Left lung (tissue), 4 donors: ENCODE measurements at regions not wholly inside any gene's neighbourhood (a gene's known extent, or its start where the extent isn't known, plus 50 kb on each side); places are given as distances from the start of the nearest gene placed in this dataset.

Experiments used
- ATAC-seq: fragments of 200-7000 bp; cut with Tn5 transposase; one replicate; pipeline ENCODE4 v1.9.1; 2020; ENCODE audit warnings: moderate library complexity
- DNase-seq, 4 donors: peaks; one replicate each; pipeline ENCODE4 v3.0.0-alpha.2; 2013 to 2020
- H3K27ac ChIP-seq, 2 donors: fragments of 200-600 bp; sonication (generic) in 1 of 2; one replicate each; pipeline versions ENCODE4 v1.5.0 to v1.8.0; 2020 to 2021
- H3K27me3 ChIP-seq, 2 donors: fragments of 200-600 bp; sonication (generic) in 1 of 2; one replicate each; pipeline versions ENCODE4 v1.5.0 to v1.8.0; 2020 to 2021
- H3K36me3 ChIP-seq, 2 donors: fragments of 200-600 bp; sonication (generic) in 1 of 2; one replicate each; pipeline versions ENCODE4 v1.5.0 to v1.8.0; 2020 to 2021
- H3K4me1 ChIP-seq, 2 donors: fragments of 200-600 bp; one replicate each; pipeline ENCODE4 v1.8.0; 2021
- H3K4me3 ChIP-seq, 2 donors: fragments of 200-600 bp; sonication (generic) in 1 of 2; one replicate each; pipeline versions ENCODE4 v1.5.0 to v1.8.0; 2020 to 2021; ENCODE audit warnings: mild to moderate bottlenecking in 1 of 2
- H3K9me3 ChIP-seq, 2 donors: fragments of 200-600 bp; sonication (generic) in 1 of 2; one replicate each; pipeline versions ENCODE4 v1.5.0 to v1.8.0; 2020 to 2021
- CTCF ChIP-seq, 2 donors: fragments of 200-600 bp; sonication (generic) in 1 of 2; IDR thresholded peaks; one replicate each; pipeline versions ENCODE4 v1.5.0 to v1.8.0; 2021; ENCODE audit warnings: antibody characterized with exemption in 2 of 2
- intact Hi-C, 2 donors: fragments of 100-400 bp; cut with DNase I; formaldehyde crosslinking; loops; one replicate each; pipeline versions ENCODE4 v1.11.2 to v1.14.2; 2022
- donor health status: DM: no; HTN: yes; CAD: no.
- donor health status: DM: no; HTN: no; CAD: no.

DNA sequence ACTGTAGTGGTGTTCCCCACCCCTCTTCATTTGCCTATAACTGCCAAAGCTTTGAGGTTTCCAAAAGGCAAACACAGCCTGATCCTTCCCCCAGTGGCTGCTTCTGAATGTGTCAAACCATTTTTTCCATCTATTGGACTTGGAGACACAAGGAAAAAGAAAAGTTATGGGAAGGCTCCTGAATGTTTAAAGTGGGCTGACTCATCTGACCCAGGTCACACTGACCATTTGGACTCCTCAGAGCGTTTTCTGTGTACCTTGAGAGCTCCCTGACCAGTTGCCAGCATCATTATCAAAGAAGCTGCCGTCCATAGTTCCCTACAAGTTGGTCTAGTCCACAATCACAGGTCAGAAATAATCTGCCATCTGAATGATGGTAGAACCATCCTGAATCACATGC lies 123.4 kb upstream of the COL3A1 start:
- no peaks in the 10 kb centered on the region for H3K4me1 ChIP-seq
- H3K4me3 ChIP-seq: no peak overlapping the region
- no peaks in the 10 kb centered on the region for H3K36me3 ChIP-seq
- no peak overlapping the region for H3K27ac ChIP-seq
- no peak for DNase-seq
- no peak for ATAC-seq
- intact Hi-C loops: no loop called here
- H3K27me3 ChIP-seq: no peaks in the 10 kb centered on the region
- no peak for TF ChIP-seq CTCF (IDR thresholded peaks at IDR 0.05)
- no peaks in the 10 kb centered on the region for H3K9me3 ChIP-seq

- Histone ChIP-seq H3K36me3 (no peaks in the 10 kb centered on the region), H3K9me3 (no peaks in the 10 kb centered on the region), H3K4me3 (no peak overlapping the region), H3K27me3 (no peaks in the 10 kb centered on the region), H3K4me1 (no peaks in the 10 kb centered on the region), H3K27ac (no peak overlapping the region)
- DNase-seq (no peak), ATAC-seq (no peak)
- intact Hi-C loops: no loop called here
- no peak for TF ChIP-seq CTCF (IDR thresholded peaks at IDR 0.05)
Measured at GRCh38 chr2:188851311-188851710, 122.9 kb upstream of the COL3A1 start.

GRCh38 chr2:188851826-188852225 lies 122.3 kb upstream of the COL3A1 start:
- ATAC-seq (no peak), DNase-seq (no peak)
- Histone ChIP-seq H3K27me3 (no peaks in the 10 kb centered on the region), H3K36me3 (no peaks in the 10 kb centered on the region), H3K4me3 (no peak overlapping the region), H3K9me3 (no peaks in the 10 kb centered on the region), H3K27ac (no peak overlapping the region), H3K4me1 (no peaks in the 10 kb centered on the region)
- no peak for TF ChIP-seq CTCF (IDR thresholded peaks at IDR 0.05)
- intact Hi-C loops: no loop called here

DNA sequence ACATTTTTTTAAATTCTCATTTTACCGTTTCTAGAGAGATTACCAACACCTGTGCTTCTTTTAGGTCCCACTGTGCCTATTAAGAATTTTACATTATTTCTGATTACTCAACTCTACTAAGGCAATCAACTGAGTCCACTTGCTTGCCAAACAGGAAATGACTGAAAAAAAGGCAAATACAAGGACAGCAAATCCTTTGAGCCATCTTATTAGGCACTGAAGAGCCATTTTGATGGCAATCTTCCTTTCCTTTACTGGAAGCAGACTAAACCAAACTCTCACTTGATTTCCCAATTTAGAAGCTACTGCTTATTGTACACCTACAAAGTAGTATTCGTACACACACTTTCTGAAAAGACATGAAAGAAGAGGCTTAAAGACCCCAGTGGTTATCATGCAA lies 121.4 kb upstream of the COL3A1 start:
- H3K36me3 ChIP-seq: no peaks in the 10 kb centered on the region
- DNase-seq: peak in 1 of 4 donors; percentile 17
- H3K27ac ChIP-seq: peak overlapping the region in 1 of 2 donors; percentile 33
- H3K4me1 ChIP-seq: no peaks in the 10 kb centered on the region
- TF ChIP-seq CTCF (IDR thresholded peaks at IDR 0.05): no peak
- H3K4me3 ChIP-seq: no peak overlapping the region
- intact Hi-C loops: no loop called here
- no peaks in the 10 kb centered on the region for H3K27me3 ChIP-seq
- no peak for ATAC-seq
- H3K9me3 ChIP-seq: no peaks in the 10 kb centered on the region

- no peak for TF ChIP-seq CTCF (IDR thresholded peaks at IDR 0.05)
- Histone ChIP-seq H3K27me3 (no peaks in the 10 kb centered on the region), H3K36me3 (no peaks in the 10 kb centered on the region), H3K4me3 (no peak overlapping the region), H3K9me3 (no peaks in the 10 kb centered on the region), H3K4me1 (no peaks in the 10 kb centered on the region), H3K27ac (peak overlapping the region in 1 of 2 donors; percentile 33)
- ATAC-seq (no peak), DNase-seq (peak in 2 of 4 donors; percentile 78 to 85)
- intact Hi-C loops: no loop called here
Measured at GRCh38 chr2:188853307-188853706, 120.9 kb upstream of the COL3A1 start.
